T follicular helper cell (primary cell): ENCODE measurements at regions not wholly inside any gene's neighbourhood (a gene's known extent, or its start where the extent isn't known, plus 50 kb on each side); places are given as distances from the start of the nearest gene placed in this dataset.
"Not testable (repeated sequence)": the region's sequence is repeated elsewhere in the genome, so short reads cannot be mapped to it uniquely, and the experiment has no call there.

Experiments used
- DNase-seq: peaks from one replicate; pipeline ENCODE4 v3.0.0-alpha.2; 2020; ENCODE audit warnings: low read depth

- DNase-seq = no peak
Measured at GRCh38 chr14:95818581-95818980, 58.1 kb upstream of the TUNAR start.

- no peak for DNase-seq
Measured at GRCh38 chr14:95817271-95817670, 59.4 kb upstream of the TUNAR start.

GRCh38 chr14:95816539-95816938 is 60.1 kb upstream of the TUNAR start:
- no peak for DNase-seq

GRCh38 chr14:95815226-95815690 is 61.4 kb upstream of the TUNAR start:
- no peak for DNase-seq

- no peak for DNase-seq
Measured at GRCh38 chr14:95814363-95815225, 62.0 kb upstream of the TUNAR start.

- no peak for DNase-seq
Measured at GRCh38 chr14:95811813-95812212, 64.8 kb upstream of the TUNAR start.

- no peak for DNase-seq
Measured at GRCh38 chr14:95808371-95808770, 68.3 kb upstream of the TUNAR start.

- no peak for DNase-seq
Measured at GRCh38 chr14:95796788-95797187, 79.8 kb upstream of the TUNAR start.

- no peak for DNase-seq
Measured at GRCh38 chr14:95787941-95788340, 74.0 kb upstream of the TCL1A start.

- no peak for DNase-seq
Measured at GRCh38 chr14:95786566-95786965, 72.6 kb upstream of the TCL1A start.

GRCh38 chr14:95784137-95784536 is 70.2 kb upstream of the TCL1A start:
- DNase-seq = no peak

- DNase-seq = no peak
Measured at GRCh38 chr14:95776798-95777534, 63.0 kb upstream of the TCL1A start.

GRCh38 chr14:95774265-95775160 is 60.6 kb upstream of the TCL1A start:
- DNase-seq = peak; percentile 12

- no peak for DNase-seq
Measured at GRCh38 chr14:95770777-95771176, 56.9 kb upstream of the TCL1A start.

GRCh38 chr14:95769976-95770375 is 56.1 kb upstream of the TCL1A start:
- no peak for DNase-seq

GRCh38 chr14:95769431-95769830 is 55.5 kb upstream of the TCL1A start:
- DNase-seq = not testable (repeated sequence)

GRCh38 chr14:95765051-95765450 is 51.1 kb upstream of the TCL1A start:
- no peak for DNase-seq

GRCh38 chr14:95763875-95764274 is 50.0 kb upstream of the TCL1A start:
- DNase-seq = no peak
